ENCODE measurements at regions not wholly inside any gene's neighbourhood (a gene's known extent, or its start where the extent isn't known, plus 50 kb on each side); places are given as distances from the start of the nearest gene placed in this dataset.
"Not testable (repeated sequence)": the region's sequence is repeated elsewhere in the genome, so short reads cannot be mapped to it uniquely, and the experiment has no call there.

DNA sequence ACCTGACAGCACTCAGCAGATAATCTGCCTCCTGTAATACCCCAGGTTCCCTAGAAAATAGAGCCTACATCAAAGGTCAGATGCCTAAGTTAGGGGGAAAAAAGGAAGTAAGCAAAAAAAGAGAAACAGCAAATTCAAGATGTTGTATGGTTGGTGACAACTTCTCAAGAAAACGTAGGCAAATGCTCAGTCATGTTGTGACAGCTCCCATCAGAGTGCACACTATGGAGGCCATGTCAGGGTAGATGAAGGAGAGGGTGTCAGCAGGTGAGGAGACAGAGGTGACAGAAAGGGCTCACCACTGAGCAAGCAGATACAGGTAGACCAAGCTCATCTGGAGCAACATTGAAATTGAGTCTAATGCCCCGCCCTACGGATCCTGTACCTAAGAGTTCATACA is 356.8 kb upstream of the BRINP1 start:
- no peak for DNase-seq

GRCh38 chr9:119722384-119722783 is 353.1 kb upstream of the BRINP1 start:
- DNase-seq, result no peak

- no peak for DNase-seq
Observed at GRCh38 chr9:119712325-119712724, 343.1 kb upstream of the BRINP1 start.

DNA sequence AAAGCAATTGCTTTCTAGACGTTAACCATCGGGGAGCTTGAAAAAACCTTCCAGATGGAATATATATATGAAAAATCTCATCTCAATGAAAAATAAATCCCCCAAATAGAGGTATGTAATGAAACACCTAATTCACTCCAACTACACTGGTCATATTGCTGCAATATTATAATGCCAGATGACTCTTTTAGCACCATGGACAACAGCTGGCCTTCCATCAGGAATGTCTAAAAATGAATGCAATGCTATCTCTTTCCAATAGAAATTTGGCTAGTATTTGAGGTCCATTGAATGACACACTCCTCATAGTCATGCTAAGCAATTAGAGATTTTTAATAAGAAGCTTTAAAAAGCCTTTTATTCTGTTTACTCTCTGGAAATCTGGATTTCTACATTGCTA is 340.2 kb upstream of the BRINP1 start:
- no peak for DNase-seq

- no peak for DNase-seq
Observed at GRCh38 chr9:119707228-119707845, 338.1 kb upstream of the BRINP1 start.

DNA sequence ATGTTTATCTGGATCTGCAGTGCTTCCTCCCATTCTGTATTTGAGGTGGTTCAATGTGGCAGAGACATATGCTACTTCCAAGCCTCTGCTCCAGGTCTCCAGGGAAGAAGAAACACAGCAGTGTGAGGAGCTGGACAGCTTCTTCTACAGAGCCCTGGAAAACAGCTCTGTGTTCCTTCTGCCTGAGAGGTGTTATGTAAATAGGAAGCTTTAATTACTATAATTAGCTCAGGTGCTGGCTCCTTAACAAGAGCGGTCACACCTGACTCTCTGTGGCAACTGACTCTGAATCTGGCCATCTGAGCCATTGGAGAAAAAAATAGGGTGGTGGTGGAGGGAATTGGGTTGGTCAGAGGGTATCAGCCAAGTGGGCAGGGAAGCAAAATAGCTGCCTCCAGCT is 332.4 kb upstream of the BRINP1 start:
- DNase-seq, result no peak

DNA sequence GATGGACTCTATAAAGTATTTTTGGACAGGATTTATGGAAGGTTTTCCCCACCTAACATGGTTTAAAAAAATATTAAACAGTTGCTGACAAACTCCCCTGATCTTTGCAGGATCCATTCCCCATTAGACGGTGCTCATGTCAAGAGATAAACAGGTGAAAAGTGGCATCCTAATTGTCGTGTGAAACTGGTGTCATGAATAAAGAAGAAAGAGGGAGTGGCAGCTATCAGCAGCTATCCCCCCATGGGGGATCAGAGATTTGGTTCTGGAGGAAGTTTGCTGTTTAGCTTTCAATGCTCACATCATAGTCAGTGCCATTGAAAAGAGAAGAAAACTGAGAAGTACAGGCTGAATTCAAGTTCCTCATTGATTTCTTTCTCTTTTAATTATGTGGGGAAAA is 329.3 kb upstream of the BRINP1 start:
- DNase-seq, result no peak

GRCh38 chr9:119697996-119698395 is 328.8 kb upstream of the BRINP1 start:
- DNase-seq, result no peak

- DNase-seq, result no peak
Observed at GRCh38 chr9:119689879-119690278, 320.6 kb upstream of the BRINP1 start.

- no peak for DNase-seq
Observed at GRCh38 chr9:119688547-119688946, 319.3 kb upstream of the BRINP1 start.

DNA sequence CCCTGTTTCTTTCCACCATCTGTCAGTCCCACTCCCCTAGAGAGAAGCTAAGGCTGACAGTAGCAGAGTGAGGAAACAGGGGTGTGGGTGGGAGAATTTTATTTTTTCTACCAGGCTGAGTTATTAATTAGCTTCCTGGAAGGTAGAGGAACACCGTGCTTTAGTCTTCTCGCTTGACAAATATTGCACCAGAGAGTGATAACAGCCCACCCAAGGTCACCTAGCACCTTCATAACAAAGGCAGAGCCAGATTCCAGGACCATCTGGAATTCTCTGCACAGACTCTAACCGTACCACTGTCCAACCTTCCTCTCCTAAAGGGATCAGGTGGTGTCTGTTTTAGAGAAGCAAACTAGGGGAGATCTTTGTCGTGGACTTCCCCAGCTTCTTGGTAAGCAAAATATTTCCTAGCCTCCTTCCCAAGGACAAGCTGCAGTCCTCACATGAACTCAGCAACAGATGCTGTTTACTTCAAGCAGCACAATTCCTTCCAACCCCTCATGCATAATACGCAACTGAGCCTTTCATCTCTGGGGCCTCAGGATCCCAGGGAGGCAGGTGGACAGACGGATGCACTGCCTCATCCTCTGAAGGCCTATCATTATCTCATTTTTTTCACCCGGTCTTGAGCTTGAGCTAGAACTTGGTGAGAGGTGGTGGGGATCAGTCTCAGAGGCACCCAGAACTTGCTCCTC is 308.7 kb upstream of the BRINP1 start:
- DNase-seq, result no peak

DNA sequence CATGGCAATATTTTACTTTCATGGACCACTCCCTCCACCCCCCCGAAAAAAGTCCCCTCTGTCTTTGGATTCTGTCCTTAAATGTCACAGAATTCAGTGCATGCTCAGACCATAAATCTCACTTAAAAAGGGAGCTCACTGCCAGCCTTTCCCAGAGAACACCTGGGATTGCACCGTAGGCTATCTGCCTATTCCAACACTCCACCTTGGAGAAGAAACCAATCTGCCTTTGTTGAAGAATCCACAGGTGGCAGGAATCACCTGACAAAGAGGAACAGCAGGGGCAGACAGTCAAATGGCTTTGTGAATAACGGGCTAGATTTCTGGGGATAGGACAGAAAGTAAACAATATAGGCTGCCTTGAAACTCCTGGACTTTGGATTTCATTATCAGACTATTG is 306.7 kb upstream of the BRINP1 start:
- no peak for DNase-seq

- DNase-seq, result not testable (repeated sequence)
Observed at GRCh38 chr9:119672763-119673162, 303.5 kb upstream of the BRINP1 start.

DNA sequence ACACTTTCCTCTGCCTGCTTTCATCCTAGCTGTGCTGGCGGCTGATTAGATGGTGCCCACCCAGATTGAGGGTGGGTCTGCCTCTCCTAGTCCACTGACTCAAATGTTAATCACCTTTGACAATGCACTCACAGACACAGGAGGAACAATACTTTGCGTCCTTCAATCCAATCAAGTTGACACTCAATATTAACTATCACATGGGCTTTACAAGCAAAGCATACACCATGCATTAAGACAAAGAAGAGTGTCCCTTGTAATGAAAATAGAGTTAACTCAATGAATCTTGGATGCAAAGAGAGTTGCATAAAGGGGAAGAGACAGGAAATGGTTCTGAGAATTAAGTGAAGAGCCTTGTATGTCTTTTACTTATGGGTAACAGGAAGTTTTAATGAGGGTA is 298.7 kb upstream of the BRINP1 start:
- DNase-seq, result no peak

- no peak for DNase-seq
Observed at GRCh38 chr9:119667163-119667562, 297.9 kb upstream of the BRINP1 start.

GRCh38 chr9:119662329-119662728 is 293.1 kb upstream of the BRINP1 start:
- no peak for DNase-seq

DNA sequence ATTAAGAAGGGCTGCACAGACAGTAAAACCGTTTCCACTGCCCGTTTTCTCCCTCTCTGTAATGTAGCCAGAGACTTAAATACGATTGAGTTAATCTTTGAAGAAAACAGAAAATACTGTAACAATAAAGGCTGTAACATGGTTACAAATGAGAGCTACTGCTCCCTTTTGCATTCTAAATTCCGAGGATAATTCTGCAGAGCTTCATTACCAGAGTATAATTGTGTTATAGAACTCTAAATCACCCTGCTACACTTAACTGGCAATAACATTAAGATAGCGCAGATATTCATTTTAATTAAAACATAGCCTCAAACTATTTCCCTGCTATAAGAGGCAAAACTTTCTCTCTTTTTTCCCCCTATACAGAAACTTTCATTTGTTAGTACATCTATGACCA is 283.7 kb upstream of the BRINP1 start:
- no peak for DNase-seq

- no peak for DNase-seq
Observed at GRCh38 chr9:119649205-119649604, 280.0 kb upstream of the BRINP1 start.

- no peak for DNase-seq
Observed at GRCh38 chr9:119639287-119639955, 270.2 kb upstream of the BRINP1 start.

- DNase-seq, result no peak
Observed at GRCh38 chr9:119634006-119634405, 264.8 kb upstream of the BRINP1 start.

DNA sequence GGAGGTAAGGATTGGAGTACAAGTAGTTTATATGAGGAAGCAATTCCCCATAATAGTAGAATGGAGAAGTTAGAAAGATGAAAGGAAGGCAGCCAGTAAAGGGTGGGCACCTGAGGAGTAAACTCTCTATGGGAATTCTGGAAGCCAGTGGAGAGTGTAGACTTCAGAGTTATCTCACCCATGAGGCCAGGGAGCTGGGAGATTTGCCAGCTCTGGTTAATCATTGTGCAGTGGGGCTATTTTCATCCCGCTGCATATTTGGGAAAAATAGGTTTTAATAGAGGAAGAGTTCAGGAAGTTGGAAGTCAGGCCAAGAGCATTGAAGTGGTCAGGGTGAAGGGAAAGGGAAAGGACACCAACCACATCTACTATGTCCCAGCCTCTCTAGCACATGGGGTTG is 242.3 kb upstream of the BRINP1 start:
- no peak for DNase-seq

GRCh38 chr9:119609277-119609971 is 240.2 kb upstream of the BRINP1 start:
- no peak for DNase-seq

DNA sequence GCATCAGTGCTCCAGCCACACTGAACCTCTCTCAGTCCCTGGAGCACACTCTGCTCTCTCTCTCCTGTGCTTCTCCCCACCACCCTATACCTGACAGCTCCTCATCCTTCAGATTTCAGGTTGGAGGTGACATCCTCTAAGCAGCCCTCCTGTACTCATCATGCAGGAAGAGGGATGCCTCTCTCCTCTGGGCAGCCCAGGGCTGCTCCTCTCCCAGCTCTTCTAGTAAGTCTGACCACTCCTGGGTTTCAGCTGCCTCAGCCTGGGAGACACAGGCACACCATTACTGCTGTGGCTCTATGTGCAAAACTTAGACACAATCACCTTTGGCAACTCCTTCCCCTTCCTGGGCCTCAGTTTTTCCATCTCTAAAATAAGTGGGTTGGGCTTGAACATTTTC is 232.4 kb upstream of the BRINP1 start:
- DNase-seq, result no peak

DNA sequence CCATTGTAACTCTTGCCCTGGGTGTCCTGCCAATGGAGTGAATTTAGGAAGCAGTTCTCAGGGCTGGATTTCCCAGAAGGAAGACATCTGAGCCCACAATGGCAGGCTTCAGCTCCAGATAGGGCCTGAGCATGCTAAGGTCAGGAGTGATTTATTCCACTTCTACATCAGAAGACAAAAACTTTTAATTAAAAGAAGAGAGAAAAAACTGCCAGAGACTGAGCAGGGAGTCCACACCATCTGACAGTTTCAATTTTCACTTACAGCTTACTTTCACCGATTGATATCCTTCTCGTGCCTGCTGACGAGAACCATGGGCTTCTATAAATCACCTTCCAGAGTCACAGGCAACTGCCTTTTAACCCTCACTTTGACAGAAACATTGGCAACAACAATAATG is 228.3 kb upstream of the BRINP1 start:
- DNase-seq, result no peak

Measured in stimulated activated CD4-positive, alpha-beta T cell treated with anti-CD3 and anti-CD28 coated beads, Interleukin-4, amount 100 ng/mL, for 24 hours (primary cell).